K562 (cell line): ENCODE measurements at regions not wholly inside any gene's neighbourhood (a gene's known extent, or its start where the extent isn't known, plus 50 kb on each side); places are given as distances from the start of the nearest gene placed in this dataset.

Experiments
- ATF2 ChIP-seq: sonication (generic); formaldehyde crosslinking; IDR thresholded peaks from 2 replicates; pipeline ENCODE4 v1.8.1; 2022; ENCODE audit warnings: missing genetic modification reagents
- BCL6 ChIP-seq: fragments of 250-450 bp; sonication (Bioruptor Pico); IDR thresholded peaks from 2 replicates; pipeline ENCODE4 v1.4.0; 2020
- CBFA2T2 ChIP-seq: fragments of 450-650 bp; conservative IDR thresholded peaks from 2 replicates; pipeline ENCODE4 v1.6.1; 2017; ENCODE audit warnings: mild to moderate bottlenecking
- CBFA2T3 ChIP-seq: fragments of 450-650 bp; IDR thresholded peaks from 2 replicates; pipeline ENCODE4 v1.6.1; 2017
- FOXJ2 ChIP-seq: fragments of 200-800 bp; sonication (Bioruptor generic); IDR thresholded peaks from 2 replicates; pipeline ENCODE4 v1.6.1; 2016; ENCODE audit warnings: missing genetic modification characterization, missing compliant biosample characterization
- HMGN3 ChIP-seq: IDR thresholded peaks from 2 replicates; pipeline ENCODE4 v1.6.1; 2011; ENCODE audit warnings: borderline replicate concordance, low read depth, mild to moderate bottlenecking, mixed read lengths, low read length; ENCODE audit not compliant: insufficient read length; ENCODE audit errors: extremely low read depth
- HMGXB4 ChIP-seq: sonication (generic); formaldehyde crosslinking; IDR thresholded peaks from 2 replicates; pipeline ENCODE4 v1.8.1; 2023; ENCODE audit warnings: mild to moderate bottlenecking, missing genetic modification reagents
- MYNN ChIP-seq, 2 experiments: sonication (generic); formaldehyde crosslinking in 1 of 2; IDR thresholded peaks; 2 replicates each; pipeline versions ENCODE4 v1.5.0 to v1.6.1; 2016 to 2020; ENCODE audit warnings: antibody characterized with exemption in 1 of 2, missing genetic modification reagents in 1 of 2
- PYGO2 ChIP-seq: fragments of 450-650 bp; IDR thresholded peaks from 2 replicates; pipeline ENCODE4 v1.6.1; 2016; ENCODE audit warnings: mild to moderate bottlenecking, missing genetic modification characterization, moderate library complexity, missing compliant biosample characterization
- SIRT6 ChIP-seq: IDR thresholded peaks from one replicate; pipeline ENCODE4 v1.6.1; 2012; ENCODE audit warnings: low read depth, mild to moderate bottlenecking, control low read depth, inconsistent platforms, low read length, moderate library complexity
- SMAD3 ChIP-seq: fragments of 450-650 bp; formaldehyde crosslinking; conservative IDR thresholded peaks from 2 replicates; pipeline ENCODE4 v1.4.0; 2020; ENCODE audit warnings: mild to moderate bottlenecking
- SMC3 ChIP-seq: conservative IDR thresholded peaks from 2 replicates; pipeline ENCODE4 v1.6.1; 2011; ENCODE audit warnings: low read depth, low read length, improper control_type of control experiment; ENCODE audit not compliant: insufficient read depth
- SP1 ChIP-seq: sonication (generic); formaldehyde crosslinking; IDR thresholded peaks from 2 replicates; pipeline ENCODE4 v1.8.1; 2022; ENCODE audit warnings: mild to moderate bottlenecking, missing genetic modification reagents
- THAP12 ChIP-seq: fragments of 250-450 bp; sonication (Bioruptor Pico); IDR thresholded peaks from 2 replicates; pipeline ENCODE4 v1.9.0; 2021; ENCODE audit warnings: mild to moderate bottlenecking, inconsistent platforms
- YY1 ChIP-seq, 3 experiments: IDR thresholded peaks; 2 replicates each; pipeline ENCODE4 v1.6.1; 2011; ENCODE audit warnings: low read length in 2 of 3, mild to moderate bottlenecking in 2 of 3, moderate library complexity in 2 of 3, borderline replicate concordance in 1 of 3, control low read depth in 1 of 3, low read depth in 1 of 3; ENCODE audit not compliant: insufficient read depth in 3 of 3, insufficient replicate concordance in 2 of 3, control insufficient read depth in 1 of 3, insufficient read length in 1 of 3; ENCODE audit errors: extremely low read depth in 1 of 3
- ZBTB9 ChIP-seq: fragments of 450-650 bp; formaldehyde crosslinking; IDR thresholded peaks from 2 replicates; pipeline ENCODE4 v1.4.0; 2020; ENCODE audit warnings: mild to moderate bottlenecking, moderate library complexity
- ZFP1 ChIP-seq: fragments of 450-650 bp; formaldehyde crosslinking; IDR thresholded peaks from 2 replicates; pipeline ENCODE4 v1.4.0; 2020; ENCODE audit warnings: mild to moderate bottlenecking, mixed read lengths
- ZKSCAN3 ChIP-seq: fragments of 250-450 bp; sonication (Bioruptor Pico); IDR thresholded peaks from 2 replicates; pipeline ENCODE4 v1.4.0; 2020
- ZNF184 ChIP-seq: sonication (generic); formaldehyde crosslinking; IDR thresholded peaks from 2 replicates; pipeline ENCODE4 v1.5.0; 2020; ENCODE audit warnings: missing genetic modification reagents
- ZNF197 ChIP-seq: fragments of 200-800 bp; sonication (Bioruptor generic); IDR thresholded peaks from 2 replicates; pipeline ENCODE4 v1.6.1; 2016; ENCODE audit warnings: low read depth, missing genetic modification characterization, missing compliant biosample characterization
- ZNF561 ChIP-seq: fragments of 450-650 bp; formaldehyde crosslinking; conservative IDR thresholded peaks from 2 replicates; pipeline ENCODE4 v1.4.0; 2020; ENCODE audit warnings: mild to moderate bottlenecking, moderate library complexity
- ZNF583 ChIP-seq: fragments of 250-450 bp; sonication (Bioruptor Pico); IDR thresholded peaks from 2 replicates; pipeline ENCODE4 v1.4.0; 2020
- ZNF589 ChIP-seq: fragments of 200-800 bp; sonication (Bioruptor generic); IDR thresholded peaks from 2 replicates; pipeline ENCODE4 v1.6.1; 2016; ENCODE audit warnings: low read depth, missing genetic modification characterization, missing compliant biosample characterization

GRCh38 chr2:55118643-55119083, 68.4 kb upstream of the RTN4 start (continued):
- no peak for TF ChIP-seq SMC3
- TF ChIP-seq HMGN3 = peak; percentile 18
- peak; percentile 74 for TF ChIP-seq ZNF583
- 0 out of 2 replicates have a peak, but pooled peaks have one; percentile 2 for TF ChIP-seq ZFP1 (CRISPR knock-in tag)
- no peak for TF ChIP-seq ZBTB9 (CRISPR knock-in tag)
- no peak for TF ChIP-seq ZKSCAN3 (CRISPR knock-in tag)
- no peak for TF ChIP-seq ZNF561
- TF ChIP-seq PYGO2 (tag) = no peak
- no peak for TF ChIP-seq ZNF184
- peak; percentile 10; the same call in 1 of the 2 replicates for TF ChIP-seq SMAD3 (CRISPR knock-in tag)
- 0 out of 2 replicates have a peak, but pooled peaks have one; percentile 65 for TF ChIP-seq ZNF197 (CRISPR knock-in tag)
- no peak for TF ChIP-seq SIRT6
- TF ChIP-seq CBFA2T3 = peak; percentile 43; the same call in 1 of the 2 replicates
- no peak for TF ChIP-seq ATF2
- TF ChIP-seq YY1 (IDR thresholded peaks at IDR 0.05; ENCODE audit: borderline replicate concordance in 1 of 3, control insufficient read depth in 1 of 3, extremely low read depth in 1 of 3, insufficient read depth in 3 of 3, insufficient read length in 1 of 3, insufficient replicate concordance in 2 of 3, low read depth in 1 of 3, low read length in 2 of 3) = no peak
- TF ChIP-seq FOXJ2 (tag) = 0 out of 2 replicates have a peak, but pooled peaks have one; percentile 68
- TF ChIP-seq THAP12 (CRISPR knock-in tag) = no peak
- TF ChIP-seq BCL6 (CRISPR knock-in tag) = no peak
- TF ChIP-seq MYNN (IDR thresholded peaks at IDR 0.05) = no peak
- TF ChIP-seq MYNN (CRISPR knock-in tag; IDR thresholded peaks at IDR 0.05) = no peak
- TF ChIP-seq ZNF589 (CRISPR knock-in tag) = 0 out of 2 replicates have a peak, but pooled peaks have one; percentile 46
- no peak for TF ChIP-seq HMGXB4 (CRISPR knock-in tag)
- 0 out of 2 replicates have a peak, but pooled peaks have one; percentile 24 for TF ChIP-seq CBFA2T2
- TF ChIP-seq SP1 = no peak; the same call in 1 of the 2 replicates
